GM12878 (cell line): ENCODE measurements at regions not wholly inside any gene's neighbourhood (a gene's known extent, or its start where the extent isn't known, plus 50 kb on each side); places are given as distances from the start of the nearest gene placed in this dataset.

Source experiments
- BHLHE40 ChIP-seq, 2 experiments: fragments of 450-650 bp in 1 of 2; IDR thresholded peaks; 2 replicates each; pipeline ENCODE4 v1.6.1; 2011 to 2017; ENCODE audit warnings: low read depth in 2 of 2, borderline replicate concordance in 1 of 2, improper control_type of control experiment in 1 of 2, low read length in 1 of 2, mild to moderate bottlenecking in 1 of 2
- EP300 ChIP-seq, 2 experiments: fragments of 150-350 bp in 1 of 2; IDR thresholded peaks; 2 replicates each; pipeline ENCODE4 v1.6.1; 2011 to 2012; ENCODE audit warnings: low read depth in 2 of 2, low read length in 2 of 2, borderline replicate concordance in 1 of 2, improper control_type of control experiment in 1 of 2, inconsistent platforms in 1 of 2; ENCODE audit not compliant: control insufficient read depth in 1 of 2
- ESRRA ChIP-seq: IDR thresholded peaks from 2 replicates; pipeline ENCODE4 v1.6.1; 2012; ENCODE audit warnings: mild to moderate bottlenecking, low read length, improper control_type of control experiment
- EZH2 ChIP-seq: IDR thresholded peaks from 2 replicates; pipeline ENCODE4 v1.6.1; 2012; ENCODE audit warnings: low read depth, mild to moderate bottlenecking, control low read depth, inconsistent platforms, low read length, borderline replicate concordance; ENCODE audit not compliant: control insufficient read depth
- HCFC1 ChIP-seq: fragments of 150-350 bp; IDR thresholded peaks from 2 replicates; pipeline ENCODE4 v1.6.1; 2014; ENCODE audit warnings: low read length
- POLR2A ChIP-seq: IDR thresholded peaks from 2 replicates; pipeline ENCODE4 v1.6.1; 2011; ENCODE audit warnings: low read depth, mild to moderate bottlenecking, low read length
- YBX1 ChIP-seq: fragments of 450-650 bp; IDR thresholded peaks from 2 replicates; pipeline ENCODE4 v1.6.1; 2016; ENCODE audit warnings: antibody characterized with exemption
- YY1 ChIP-seq: IDR thresholded peaks from 2 replicates; pipeline ENCODE4 v1.6.1; 2011; ENCODE audit warnings: low read depth, mild to moderate bottlenecking, low read length
- TF ChIP-seq, protein P1 (sequence below): IDR thresholded peaks from 2 replicates; pipeline ENCODE4 v1.6.1; 2012; ENCODE audit warnings: low read depth, low read length, improper control_type of control experiment
- TF ChIP-seq, protein P2 (sequence below), 3 experiments: IDR thresholded peaks in 2 of 3; conservative IDR thresholded peaks in 1 of 3; 2 replicates each; pipeline ENCODE4 v1.5.1; 2011; ENCODE audit warnings: low read depth in 3 of 3, low read length in 3 of 3, mild to moderate bottlenecking in 3 of 3, control low read depth in 2 of 3, moderate library complexity in 2 of 3, inconsistent platforms in 1 of 3, mixed read lengths in 1 of 3; ENCODE audit not compliant: control insufficient read depth in 2 of 3, insufficient read depth in 1 of 3; ENCODE audit errors: extremely low read depth in 1 of 3
- TF ChIP-seq, protein P3 (sequence below): IDR thresholded peaks from 2 replicates; pipeline ENCODE4 v1.6.1; 2012; ENCODE audit warnings: mild to moderate bottlenecking, low read depth, low read length

DNA sequence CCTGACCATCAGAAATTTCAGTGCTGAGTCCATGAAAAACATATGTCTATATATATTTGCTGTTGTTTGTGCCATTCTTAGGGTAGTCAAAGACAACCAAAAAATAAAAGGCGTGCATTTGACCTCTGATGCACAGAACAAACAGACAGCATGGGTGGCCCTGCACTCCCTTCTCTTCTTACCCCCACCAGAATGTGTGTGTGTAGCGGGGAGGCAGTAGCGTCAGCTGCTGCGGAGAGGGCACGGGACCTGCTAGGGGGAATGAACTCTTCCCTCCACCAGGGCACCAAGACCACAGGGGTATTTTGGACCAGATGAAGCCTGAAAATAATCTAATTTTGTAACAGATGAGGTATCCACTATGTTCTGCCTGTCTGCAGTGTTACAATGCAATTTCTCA is 277.7 kb upstream of the ZNF32 start:
- TF ChIP-seq, protein P1, sequence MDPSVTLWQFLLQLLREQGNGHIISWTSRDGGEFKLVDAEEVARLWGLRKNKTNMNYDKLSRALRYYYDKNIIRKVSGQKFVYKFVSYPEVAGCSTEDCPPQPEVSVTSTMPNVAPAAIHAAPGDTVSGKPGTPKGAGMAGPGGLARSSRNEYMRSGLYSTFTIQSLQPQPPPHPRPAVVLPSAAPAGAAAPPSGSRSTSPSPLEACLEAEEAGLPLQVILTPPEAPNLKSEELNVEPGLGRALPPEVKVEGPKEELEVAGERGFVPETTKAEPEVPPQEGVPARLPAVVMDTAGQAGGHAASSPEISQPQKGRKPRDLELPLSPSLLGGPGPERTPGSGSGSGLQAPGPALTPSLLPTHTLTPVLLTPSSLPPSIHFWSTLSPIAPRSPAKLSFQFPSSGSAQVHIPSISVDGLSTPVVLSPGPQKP = no peak
- 0 out of 4 replicates have a peak, but pooled peaks of 1 of the 2 experiments have one; percentile 7 for TF ChIP-seq BHLHE40 (IDR thresholded peaks at IDR 0.05; ENCODE audit: borderline replicate concordance in 1 of 2, low read depth in 2 of 2, low read length in 1 of 2)
- TF ChIP-seq, protein P2, sequence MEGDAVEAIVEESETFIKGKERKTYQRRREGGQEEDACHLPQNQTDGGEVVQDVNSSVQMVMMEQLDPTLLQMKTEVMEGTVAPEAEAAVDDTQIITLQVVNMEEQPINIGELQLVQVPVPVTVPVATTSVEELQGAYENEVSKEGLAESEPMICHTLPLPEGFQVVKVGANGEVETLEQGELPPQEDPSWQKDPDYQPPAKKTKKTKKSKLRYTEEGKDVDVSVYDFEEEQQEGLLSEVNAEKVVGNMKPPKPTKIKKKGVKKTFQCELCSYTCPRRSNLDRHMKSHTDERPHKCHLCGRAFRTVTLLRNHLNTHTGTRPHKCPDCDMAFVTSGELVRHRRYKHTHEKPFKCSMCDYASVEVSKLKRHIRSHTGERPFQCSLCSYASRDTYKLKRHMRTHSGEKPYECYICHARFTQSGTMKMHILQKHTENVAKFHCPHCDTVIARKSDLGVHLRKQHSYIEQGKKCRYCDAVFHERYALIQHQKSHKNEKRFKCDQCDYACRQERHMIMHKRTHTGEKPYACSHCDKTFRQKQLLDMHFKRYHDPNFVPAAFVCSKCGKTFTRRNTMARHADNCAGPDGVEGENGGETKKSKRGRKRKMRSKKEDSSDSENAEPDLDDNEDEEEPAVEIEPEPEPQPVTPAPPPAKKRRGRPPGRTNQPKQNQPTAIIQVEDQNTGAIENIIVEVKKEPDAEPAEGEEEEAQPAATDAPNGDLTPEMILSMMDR (IDR thresholded peaks at IDR 0.05 in 2 of 3, conservative IDR thresholded peaks at IDR 0.05 in 1 of 3; ENCODE audit: control insufficient read depth in 2 of 3, extremely low read depth in 1 of 3, insufficient read depth in 1 of 3, low read depth in 3 of 3, low read length in 3 of 3) = no peak
- TF ChIP-seq, protein P3, sequence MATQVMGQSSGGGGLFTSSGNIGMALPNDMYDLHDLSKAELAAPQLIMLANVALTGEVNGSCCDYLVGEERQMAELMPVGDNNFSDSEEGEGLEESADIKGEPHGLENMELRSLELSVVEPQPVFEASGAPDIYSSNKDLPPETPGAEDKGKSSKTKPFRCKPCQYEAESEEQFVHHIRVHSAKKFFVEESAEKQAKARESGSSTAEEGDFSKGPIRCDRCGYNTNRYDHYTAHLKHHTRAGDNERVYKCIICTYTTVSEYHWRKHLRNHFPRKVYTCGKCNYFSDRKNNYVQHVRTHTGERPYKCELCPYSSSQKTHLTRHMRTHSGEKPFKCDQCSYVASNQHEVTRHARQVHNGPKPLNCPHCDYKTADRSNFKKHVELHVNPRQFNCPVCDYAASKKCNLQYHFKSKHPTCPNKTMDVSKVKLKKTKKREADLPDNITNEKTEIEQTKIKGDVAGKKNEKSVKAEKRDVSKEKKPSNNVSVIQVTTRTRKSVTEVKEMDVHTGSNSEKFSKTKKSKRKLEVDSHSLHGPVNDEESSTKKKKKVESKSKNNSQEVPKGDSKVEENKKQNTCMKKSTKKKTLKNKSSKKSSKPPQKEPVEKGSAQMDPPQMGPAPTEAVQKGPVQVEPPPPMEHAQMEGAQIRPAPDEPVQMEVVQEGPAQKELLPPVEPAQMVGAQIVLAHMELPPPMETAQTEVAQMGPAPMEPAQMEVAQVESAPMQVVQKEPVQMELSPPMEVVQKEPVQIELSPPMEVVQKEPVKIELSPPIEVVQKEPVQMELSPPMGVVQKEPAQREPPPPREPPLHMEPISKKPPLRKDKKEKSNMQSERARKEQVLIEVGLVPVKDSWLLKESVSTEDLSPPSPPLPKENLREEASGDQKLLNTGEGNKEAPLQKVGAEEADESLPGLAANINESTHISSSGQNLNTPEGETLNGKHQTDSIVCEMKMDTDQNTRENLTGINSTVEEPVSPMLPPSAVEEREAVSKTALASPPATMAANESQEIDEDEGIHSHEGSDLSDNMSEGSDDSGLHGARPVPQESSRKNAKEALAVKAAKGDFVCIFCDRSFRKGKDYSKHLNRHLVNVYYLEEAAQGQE = no peak
- TF ChIP-seq YY1 = no peak
- TF ChIP-seq YBX1 = no peak
- no peak for TF ChIP-seq HCFC1
- TF ChIP-seq EZH2 = no peak
- no peak for TF ChIP-seq EP300 (IDR thresholded peaks at IDR 0.05; ENCODE audit: borderline replicate concordance in 1 of 2, control insufficient read depth in 1 of 2, low read depth in 2 of 2, low read length in 2 of 2)
- no peak for TF ChIP-seq POLR2A
- no peak for TF ChIP-seq ESRRA
